OCI-LY7 (cell line): ENCODE measurements at regions not wholly inside any gene's neighbourhood (a gene's known extent, or its start where the extent isn't known, plus 50 kb on each side); places are given as distances from the start of the nearest gene placed in this dataset.

ENCODE experiments used
- CTCF ChIP-seq: fragments of 200-600 bp; sonication (generic); conservative IDR thresholded peaks from 2 replicates; pipeline ENCODE4 v1.5.1; 2014; ENCODE audit warnings: mild to moderate bottlenecking, antibody characterized with exemption, low read length, moderate library complexity, mixed read lengths
- EZH2phosphoT487 ChIP-seq: fragments of 200-600 bp; sonication (generic); IDR thresholded peaks from 2 replicates; pipeline ENCODE4 v1.6.1; 2018; ENCODE audit warnings: low read depth, borderline replicate concordance, mild to moderate bottlenecking, mixed run types, antibody characterized with exemption, low read length, moderate library complexity, mixed read lengths

GRCh38 chr3:81953111-81953510 is 191.7 kb upstream of the GBE1 start:
- TF ChIP-seq CTCF (no peak), EZH2phosphoT487 (no peak)
